Bronchial epithelial cell (primary cell): ENCODE measurements at regions not wholly inside any gene's neighbourhood (a gene's known extent, or its start where the extent isn't known, plus 50 kb on each side); places are given as distances from the start of the nearest gene placed in this dataset.
"Not testable (repeated sequence)": the region's sequence is repeated elsewhere in the genome, so short reads cannot be mapped to it uniquely, and the experiment has no call there.

Experiments
- DNase-seq: peaks from one replicate; pipeline ENCODE4 v3.0.0-alpha.2; 2010; ENCODE audit warnings: low read depth
- FAIRE-seq: peaks from 2 replicates; lab custom pipeline; 2011; peaks lifted over from hg19 to GRCh38; lab: Jason Lieb, UNC
- H3K27me3 ChIP-seq: 2 replicates; pipeline ENCODE4 v1.5.1; 2011; ENCODE audit warnings: low read length; ENCODE audit not compliant: control insufficient read depth, insufficient read depth
- H3K36me3 ChIP-seq: 2 replicates; pipeline ENCODE4 v1.5.1; 2011; ENCODE audit warnings: low read length; ENCODE audit not compliant: control insufficient read depth, insufficient read depth
- H3K4me3 ChIP-seq: 2 replicates; pipeline ENCODE4 v1.5.1; 2011; ENCODE audit warnings: mild to moderate bottlenecking, low read depth, low read length, control low read depth
- CTCF ChIP-seq: IDR thresholded peaks from 2 replicates; pipeline ENCODE4 v1.5.1; 2011; ENCODE audit warnings: mild to moderate bottlenecking, moderate library complexity, low read length, control low read depth, inconsistent platforms; ENCODE audit not compliant: insufficient read depth, severe bottlenecking

GRCh38 chr12:23236066-23236780 is 611.3 kb downstream of the ETNK1 start:
- Histone ChIP-seq H3K36me3 (no peaks in the 10 kb centered on the region), H3K27me3 (no peaks in the 10 kb centered on the region), H3K4me3 (no peak overlapping the region)
- TF ChIP-seq CTCF, result no peak
- no peak for DNase-seq
- FAIRE-seq, result no peak

- TF ChIP-seq CTCF, result no peak
- Histone ChIP-seq H3K36me3 (no peaks in the 10 kb centered on the region), H3K27me3 (no peaks in the 10 kb centered on the region), H3K4me3 (no peak overlapping the region)
- FAIRE-seq, result no peak
- no peak for DNase-seq
These were observed 611.8 kb downstream of the ETNK1 start for GRCh38 chr12:23236811-23237210.

- H3K27me3 ChIP-seq, result no peaks in the 10 kb centered on the region
- TF ChIP-seq CTCF, result no peak
- no peaks in the 10 kb centered on the region for H3K36me3 ChIP-seq
- H3K4me3 ChIP-seq, result no peak overlapping the region
- DNase-seq (no peak), FAIRE-seq (no peak)
These were observed 613.2 kb downstream of the ETNK1 start for GRCh38 chr12:23238190-23238589.

GRCh38 chr12:23238957-23239356 is 614.0 kb downstream of the ETNK1 start:
- FAIRE-seq (no peak), DNase-seq (no peak)
- Histone ChIP-seq H3K27me3 (no peaks in the 10 kb centered on the region), H3K36me3 (no peaks in the 10 kb centered on the region), H3K4me3 (no peak overlapping the region)
- no peak for TF ChIP-seq CTCF

GRCh38 chr12:23245186-23245585 is 620.2 kb downstream of the ETNK1 start:
- Histone ChIP-seq H3K36me3 (no peaks in the 10 kb centered on the region), H3K27me3 (no peaks in the 10 kb centered on the region), H3K4me3 (no peak overlapping the region)
- no peak for DNase-seq
- FAIRE-seq, result no peak
- no peak for TF ChIP-seq CTCF

GRCh38 chr12:23253191-23253590 is 628.2 kb downstream of the ETNK1 start:
- Histone ChIP-seq H3K36me3 (no peaks in the 10 kb centered on the region), H3K4me3 (no peak overlapping the region), H3K27me3 (no peaks in the 10 kb centered on the region)
- no peak for FAIRE-seq
- DNase-seq, result no peak
- TF ChIP-seq CTCF, result no peak

- not testable (repeated sequence) for H3K4me3 ChIP-seq, DNase-seq, H3K36me3 ChIP-seq, H3K27me3 ChIP-seq, FAIRE-seq
These were observed 628.9 kb downstream of the ETNK1 start for GRCh38 chr12:23253910-23254309.
